Activated T-cell treated with anti-CD3 and anti-CD28 coated beads, Interleukin-2, amount 50 U/mL, for 4 hours (primary cell): ENCODE measurements at regions not wholly inside any gene's neighbourhood (a gene's known extent, or its start where the extent isn't known, plus 50 kb on each side); places are given as distances from the start of the nearest gene placed in this dataset.
"Not testable (repeated sequence)": the region's sequence is repeated elsewhere in the genome, so short reads cannot be mapped to it uniquely, and the experiment has no call there.

Experiments used
- ATAC-seq, 2 donors: fragments of 200-7000 bp; cut with Tn5 transposase; one replicate each; pipeline ENCODE4 v1.10.0; 2021
- DNase-seq: peaks from one replicate; pipeline ENCODE4 v3.0.0-alpha.2; 2020
- H3K27me3 Mint-ChIP-seq: one replicate; pipeline ENCODE4 v1.8.0; 2021; ENCODE audit warnings: low read depth, mixed read lengths
- H3K36me3 Mint-ChIP-seq: one replicate; pipeline ENCODE4 v1.8.0; 2022; ENCODE audit warnings: mixed read lengths; ENCODE audit not compliant: insufficient read depth
- H3K4me1 Mint-ChIP-seq: one replicate; pipeline ENCODE4 v1.8.0; 2021; ENCODE audit warnings: low read depth, mixed read lengths
- H3K4me3 Mint-ChIP-seq: one replicate; pipeline ENCODE4 v1.8.0; 2021; ENCODE audit warnings: mild to moderate bottlenecking, moderate library complexity, mixed read lengths
- H3K9me3 Mint-ChIP-seq: one replicate; pipeline ENCODE4 v1.8.0; 2021; ENCODE audit warnings: mixed read lengths

DNA sequence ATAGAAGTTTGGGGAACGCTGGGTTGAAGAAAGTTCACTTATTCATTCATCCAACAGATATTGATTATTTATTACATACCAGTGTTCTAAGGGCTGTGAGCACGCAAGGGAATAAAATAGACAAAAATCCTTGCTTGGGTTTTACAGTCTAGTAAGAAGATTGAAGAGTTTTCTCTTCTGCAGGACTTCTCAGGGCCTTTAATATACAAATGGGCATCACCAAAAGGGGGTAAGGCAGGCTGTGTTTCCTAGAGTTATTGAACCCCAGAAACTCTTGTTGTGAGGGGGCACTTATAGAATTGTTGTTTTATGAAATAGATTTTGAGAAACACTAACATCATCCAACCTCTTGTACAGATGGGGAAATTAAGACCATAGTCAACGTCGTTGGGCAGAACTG is 198.5 kb upstream of the ZNF618 start:
- H3K4me1 Mint-ChIP-seq: no peaks in the 10 kb centered on the region
- H3K9me3 Mint-ChIP-seq: no peaks in the 10 kb centered on the region
- no peak for ATAC-seq
- no peak overlapping the region for H3K4me3 Mint-ChIP-seq
- DNase-seq: no peak
- peaks cover 59% of the 10 kb centered on the region for H3K27me3 Mint-ChIP-seq
- H3K36me3 Mint-ChIP-seq: no peaks in the 10 kb centered on the region

DNA sequence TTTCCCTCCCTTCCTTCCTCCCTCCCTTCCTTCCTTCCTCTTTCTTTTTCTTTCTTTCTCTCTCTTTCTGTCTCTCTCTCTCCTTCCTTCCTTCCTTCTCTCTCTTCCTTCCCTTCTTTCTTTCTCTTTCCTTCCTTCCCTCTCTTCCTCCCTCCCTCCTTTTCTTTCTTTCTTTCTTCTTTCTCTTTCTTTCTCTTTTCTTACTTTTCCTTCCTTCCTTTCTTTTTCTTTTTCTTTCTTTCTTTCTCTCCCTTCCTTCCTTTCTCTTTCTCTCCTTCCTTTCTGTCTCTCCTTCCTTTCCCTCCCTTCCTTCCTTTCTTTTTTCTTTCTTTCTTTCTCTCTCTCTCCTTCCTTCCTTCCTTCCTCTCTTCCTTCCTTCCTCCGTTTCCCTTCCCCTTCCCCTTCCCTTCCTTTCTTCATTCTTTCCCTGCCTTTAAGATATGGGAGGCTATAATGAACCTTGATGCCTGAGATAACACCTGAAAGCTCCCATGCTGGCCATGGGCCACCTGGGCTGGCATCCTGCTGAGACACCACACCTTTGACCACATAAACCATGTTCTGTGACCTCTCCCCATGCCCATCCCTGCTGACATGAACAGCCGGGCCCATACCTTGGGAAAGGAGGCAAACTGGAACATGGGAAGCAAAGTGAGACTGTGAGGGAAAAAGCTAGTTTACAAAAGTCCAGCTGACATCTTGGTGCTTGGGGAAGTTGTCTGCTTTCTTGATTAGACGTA is 197.8 kb upstream of the ZNF618 start:
- Mint-ChIP-seq H3K9me3 (no peaks in the 10 kb centered on the region), H3K4me3 (no peak overlapping the region), H3K4me1 (no peaks in the 10 kb centered on the region), H3K36me3 (no peaks in the 10 kb centered on the region), H3K27me3 (peaks cover 60% of the 10 kb centered on the region)
- no peak for ATAC-seq
- DNase-seq: no peak

DNA sequence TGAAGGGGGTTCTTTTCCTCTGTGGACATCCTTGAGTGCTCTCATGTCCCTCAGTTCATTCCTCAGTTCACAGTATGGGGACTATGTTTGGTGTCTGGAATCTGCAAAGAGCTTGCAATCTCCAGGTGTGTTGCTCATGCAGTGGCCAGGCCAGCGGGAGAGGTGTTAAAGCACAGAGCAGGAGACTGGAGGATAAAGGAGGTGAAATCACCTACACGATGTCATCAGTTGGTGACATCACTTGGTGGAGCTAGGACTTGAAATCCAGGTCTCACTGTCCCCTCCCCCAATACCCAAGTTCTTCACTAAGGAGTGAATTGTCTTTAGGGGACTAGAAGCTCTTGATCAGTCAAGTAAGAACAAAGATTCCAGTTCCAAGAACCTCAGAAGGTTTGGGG is 197.3 kb upstream of the ZNF618 start:
- no peaks in the 10 kb centered on the region for H3K4me1 Mint-ChIP-seq
- DNase-seq: no peak
- ATAC-seq: no peak
- H3K27me3 Mint-ChIP-seq: peaks cover 58% of the 10 kb centered on the region
- no peak overlapping the region for H3K4me3 Mint-ChIP-seq
- no peaks in the 10 kb centered on the region for H3K36me3 Mint-ChIP-seq
- H3K9me3 Mint-ChIP-seq: no peaks in the 10 kb centered on the region

DNA sequence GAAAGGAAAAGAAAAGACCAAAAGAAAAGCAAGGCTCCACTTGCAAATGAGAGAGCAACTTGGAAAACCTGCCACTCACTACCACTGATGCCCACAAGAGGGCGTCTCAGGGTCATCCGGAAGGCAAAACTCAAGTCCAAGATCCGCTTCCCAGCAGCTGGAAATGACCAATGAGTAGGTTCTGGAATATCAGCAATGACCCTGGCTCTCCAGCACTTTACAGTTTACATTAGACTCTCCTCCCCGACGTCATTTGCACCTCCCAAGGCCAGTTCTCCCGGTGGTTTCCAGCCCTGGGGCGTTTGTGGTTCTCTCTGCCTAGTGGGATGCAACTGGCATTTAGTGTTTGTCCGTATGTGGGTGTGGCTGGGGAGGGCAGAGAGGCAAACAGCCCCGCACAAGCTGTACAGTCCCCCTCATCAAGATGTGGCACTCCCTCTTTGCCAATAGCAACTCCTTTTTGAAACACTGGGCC is 193.8 kb upstream of the ZNF618 start:
- DNase-seq (peak; percentile 11), ATAC-seq (no peak)
- H3K4me1 Mint-ChIP-seq: no peaks in the 10 kb centered on the region
- no peaks in the 10 kb centered on the region for H3K9me3 Mint-ChIP-seq
- H3K27me3 Mint-ChIP-seq: peaks cover 63% of the 10 kb centered on the region
- no peak overlapping the region for H3K4me3 Mint-ChIP-seq
- no peaks in the 10 kb centered on the region for H3K36me3 Mint-ChIP-seq

DNA sequence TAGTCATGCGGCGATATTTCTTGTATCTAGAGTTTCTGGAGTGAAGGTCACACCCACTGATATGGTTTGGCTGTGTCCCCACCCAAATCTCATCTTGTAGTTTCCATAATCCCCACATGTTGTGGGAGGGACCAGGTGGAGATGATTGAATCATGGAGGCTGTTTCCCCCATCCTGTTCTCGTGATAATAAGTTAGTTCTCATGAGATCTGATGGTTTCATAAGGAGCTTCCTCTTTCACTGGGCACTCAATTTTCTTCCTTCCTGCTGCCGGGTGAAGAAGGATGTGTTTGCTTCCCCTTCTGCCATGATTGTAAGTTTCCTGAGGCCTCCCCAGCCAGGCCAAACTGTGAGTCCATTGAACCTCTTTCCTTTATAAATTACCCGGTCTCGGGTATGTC is 190.5 kb upstream of the ZNF618 start:
- not testable (repeated sequence) for H3K4me1 Mint-ChIP-seq, DNase-seq, ATAC-seq, H3K9me3 Mint-ChIP-seq, H3K36me3 Mint-ChIP-seq, H3K4me3 Mint-ChIP-seq
- peaks cover 68% of the 10 kb centered on the region for H3K27me3 Mint-ChIP-seq

DNA sequence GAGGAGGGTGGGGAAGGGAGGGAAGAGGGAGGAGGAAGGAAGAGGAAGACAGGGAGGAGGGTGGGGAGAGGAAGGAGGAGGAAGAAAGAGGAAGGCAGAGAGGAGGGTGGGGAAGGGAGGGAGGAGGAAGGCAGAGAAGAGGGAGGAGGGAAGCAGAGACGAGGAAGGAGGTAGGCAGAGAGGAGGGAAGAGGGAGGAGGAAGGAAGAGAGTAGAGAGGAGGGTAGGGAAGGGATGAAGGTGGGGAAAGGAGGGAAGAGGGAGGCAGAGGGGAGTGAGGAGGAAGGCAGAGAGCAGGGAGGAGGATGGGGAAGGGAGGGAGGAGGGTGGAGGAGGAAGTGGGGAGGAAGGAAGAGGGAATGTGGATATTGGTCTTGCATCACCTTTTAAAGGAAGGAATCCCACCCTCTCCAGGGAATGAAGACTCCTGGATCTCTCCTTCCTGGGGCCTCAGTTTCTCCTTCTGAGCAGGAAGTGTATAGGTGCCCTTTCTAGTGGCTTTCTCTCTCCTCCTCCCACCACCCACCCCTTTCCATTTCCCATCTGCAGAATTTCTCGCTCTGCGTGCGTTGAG is 188.9 kb upstream of the ZNF618 start:
- ATAC-seq: no peak
- H3K4me1 Mint-ChIP-seq: no peaks in the 10 kb centered on the region

DNA sequence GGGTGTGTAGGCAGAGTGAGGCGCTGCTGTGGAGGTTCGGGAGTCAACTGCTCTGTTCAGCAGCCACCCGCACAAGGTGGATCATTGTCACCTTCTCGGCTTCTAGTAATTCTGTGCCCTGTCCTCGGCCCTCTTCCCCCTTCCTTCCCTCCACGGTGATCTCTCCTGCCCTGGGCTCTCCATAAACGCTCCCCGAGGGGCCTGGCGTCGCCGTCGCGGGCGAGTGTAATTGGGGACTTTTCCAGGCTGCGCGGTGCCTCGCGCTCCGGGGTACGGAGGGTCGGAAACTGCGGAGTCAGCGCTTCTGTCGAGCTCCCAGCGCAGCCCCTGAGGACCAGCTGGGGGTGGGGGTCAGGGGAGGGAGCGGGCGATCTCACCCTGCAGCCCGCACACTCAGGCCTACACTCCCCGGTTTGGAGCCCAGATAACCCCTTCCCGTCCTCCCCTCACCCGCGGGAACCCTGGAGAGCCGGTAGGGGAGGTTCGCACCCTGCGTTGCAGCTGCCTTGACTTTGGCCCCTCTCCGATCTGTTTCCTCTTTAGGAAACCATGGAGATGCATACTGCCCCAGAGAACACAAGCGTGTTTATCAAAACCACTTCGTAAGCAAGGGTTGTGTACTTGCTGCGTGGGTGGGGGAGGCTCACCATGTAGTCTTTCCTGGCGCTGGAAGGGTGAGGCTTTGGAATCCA is 188.3 kb upstream of the ZNF618 start:
- ATAC-seq: peak in 1 of 2 donors; percentile 43

More for the DNA sequence above, 188.9 kb upstream of the ZNF618 start:
- no peaks in the 10 kb centered on the region for H3K36me3 Mint-ChIP-seq
- H3K9me3 Mint-ChIP-seq: no peaks in the 10 kb centered on the region
- no peak overlapping the region for H3K4me3 Mint-ChIP-seq
- DNase-seq: no peak
- H3K27me3 Mint-ChIP-seq: peaks cover 73% of the 10 kb centered on the region

DNA sequence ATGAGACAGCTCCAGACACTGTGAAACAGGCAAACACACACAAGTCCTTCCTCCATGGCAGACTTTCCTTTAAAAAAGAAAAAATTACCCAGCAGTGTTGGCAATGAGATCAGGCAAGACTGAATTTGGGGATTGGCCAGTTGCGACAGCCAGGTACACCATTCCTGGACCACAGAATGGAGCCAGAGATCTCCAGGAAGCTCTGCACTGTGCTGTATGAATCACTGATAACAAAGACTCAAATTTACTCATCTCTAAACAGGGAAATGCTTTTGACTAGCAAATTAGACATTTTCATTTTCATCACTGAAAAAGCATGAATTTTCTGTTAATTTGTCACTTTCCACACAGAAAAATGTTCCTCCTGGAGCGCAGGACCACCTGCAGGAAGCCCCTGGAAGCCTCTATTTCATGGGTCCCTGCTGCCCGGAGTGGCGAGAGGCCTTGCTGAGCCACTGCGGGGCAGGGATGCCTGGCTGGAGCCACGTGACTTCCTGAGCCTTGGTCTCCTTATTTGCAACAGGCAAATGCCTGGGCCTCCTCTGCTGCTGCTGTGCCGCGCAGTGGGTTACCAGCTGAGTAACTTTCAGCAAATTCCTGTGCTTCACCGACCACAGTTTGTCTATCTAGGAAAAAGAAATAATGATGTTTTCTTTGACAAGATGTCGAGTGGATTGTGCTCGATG is 185.9 kb upstream of the ZNF618 start:
- DNase-seq: no peak
- no peak for ATAC-seq
- Mint-ChIP-seq H3K4me1 (peaks cover 4% of the 10 kb centered on the region), H3K36me3 (no peaks in the 10 kb centered on the region), H3K9me3 (no peaks in the 10 kb centered on the region), H3K4me3 (no peak overlapping the region), H3K27me3 (peaks cover 72% of the 10 kb centered on the region)

More for the DNA sequence above, 188.3 kb upstream of the ZNF618 start:
- H3K4me1 Mint-ChIP-seq: no peaks in the 10 kb centered on the region
- H3K9me3 Mint-ChIP-seq: no peaks in the 10 kb centered on the region
- H3K4me3 Mint-ChIP-seq: no peak overlapping the region
- H3K36me3 Mint-ChIP-seq: no peaks in the 10 kb centered on the region
- H3K27me3 Mint-ChIP-seq: peaks cover 72% of the 10 kb centered on the region
- DNase-seq: no peak

DNA sequence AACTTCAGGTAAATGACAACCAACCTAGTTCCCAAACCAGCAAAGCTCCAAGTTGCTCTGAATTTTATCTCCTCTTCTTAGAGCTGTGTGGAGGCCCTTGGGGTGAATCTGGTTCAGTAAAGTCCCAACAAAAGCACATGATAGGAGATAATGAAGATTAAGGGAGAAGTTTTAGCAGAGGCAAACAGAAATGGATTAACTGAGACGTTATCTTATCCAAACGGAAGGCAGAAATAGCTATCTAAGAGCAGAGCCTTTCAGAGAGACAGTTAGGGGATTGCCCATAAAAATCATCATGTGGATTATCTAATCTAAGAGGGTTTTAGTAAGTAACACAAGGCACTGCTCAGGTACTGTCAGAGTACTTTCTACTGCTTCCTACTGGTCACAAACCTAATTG is 183.9 kb upstream of the ZNF618 start:
- H3K4me1 Mint-ChIP-seq: peaks cover 17% of the 10 kb centered on the region
- no peak for DNase-seq
- peaks cover 4% of the 10 kb centered on the region for H3K9me3 Mint-ChIP-seq
- peaks cover 57% of the 10 kb centered on the region for H3K27me3 Mint-ChIP-seq
- no peaks in the 10 kb centered on the region for H3K36me3 Mint-ChIP-seq
- ATAC-seq: no peak
- H3K4me3 Mint-ChIP-seq: no peak overlapping the region

DNA sequence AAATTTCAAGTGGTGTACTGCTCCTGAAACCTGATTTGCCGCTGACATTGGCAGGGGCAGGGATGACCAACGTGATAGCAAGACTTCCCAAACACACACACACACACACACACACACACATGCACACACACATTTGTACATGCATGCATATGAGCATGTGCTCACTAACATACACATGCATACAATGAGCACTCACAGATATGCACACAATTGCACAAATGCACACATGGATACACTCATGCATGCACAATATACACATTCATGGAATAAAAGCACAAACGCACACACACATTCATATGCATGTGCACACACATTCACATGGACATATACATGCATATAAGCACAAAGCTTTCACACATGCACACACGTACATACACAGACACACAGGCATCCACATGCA is 181.2 kb upstream of the ZNF618 start:
- ATAC-seq: no peak
- Mint-ChIP-seq H3K4me3 (no peak overlapping the region), H3K4me1 (peaks cover 17% of the 10 kb centered on the region), H3K36me3 (no peaks in the 10 kb centered on the region), H3K27me3 (peaks cover 40% of the 10 kb centered on the region), H3K9me3 (peaks cover 4% of the 10 kb centered on the region)
- no peak for DNase-seq

DNA sequence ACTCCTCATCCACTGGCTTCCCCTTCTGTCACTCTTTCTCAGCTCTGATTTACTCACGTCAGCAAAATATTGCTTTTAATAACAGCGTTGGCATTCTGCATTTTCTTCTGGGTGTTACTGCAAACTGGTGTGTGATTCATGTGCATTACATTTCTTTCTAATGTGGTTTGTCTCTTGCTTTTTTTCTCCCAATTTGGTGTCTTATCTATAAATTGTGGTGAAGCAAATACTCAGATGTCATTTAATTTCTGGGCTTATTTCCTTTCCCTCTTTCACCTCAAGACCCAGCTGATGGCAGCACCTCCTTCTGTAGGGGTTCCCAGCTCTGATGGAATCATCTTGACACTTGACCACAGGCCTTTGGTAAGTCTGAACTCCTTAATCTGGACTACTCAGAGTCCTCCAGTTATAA is 180.7 kb upstream of the ZNF618 start:
- peaks cover 39% of the 10 kb centered on the region for H3K27me3 Mint-ChIP-seq
- H3K4me3 Mint-ChIP-seq: no peak overlapping the region
- DNase-seq (no peak), ATAC-seq (peak in 1 of 2 donors; percentile 25)
- H3K36me3 Mint-ChIP-seq: no peaks in the 10 kb centered on the region
- H3K9me3 Mint-ChIP-seq: peaks cover 4% of the 10 kb centered on the region
- peaks cover 17% of the 10 kb centered on the region for H3K4me1 Mint-ChIP-seq

DNA sequence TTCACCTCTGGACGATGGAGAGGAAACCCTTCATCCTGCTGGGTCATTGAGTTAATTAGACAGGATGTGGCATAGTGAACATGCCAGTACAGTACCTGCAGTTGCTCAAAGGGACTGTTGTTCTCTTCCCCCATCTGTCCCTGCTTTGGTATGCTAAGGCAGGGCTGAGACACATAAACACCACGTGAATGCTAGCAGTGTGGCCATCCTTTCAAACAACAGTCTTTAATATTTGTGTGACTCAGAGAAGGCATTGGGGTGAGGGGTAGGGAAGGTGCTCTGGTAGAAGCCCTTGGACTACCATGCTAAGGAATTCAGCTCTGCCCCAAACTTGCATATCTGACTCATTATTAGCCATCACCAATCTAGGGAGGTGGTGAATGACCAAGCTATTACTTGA is 180.2 kb upstream of the ZNF618 start:
- H3K4me1 Mint-ChIP-seq: peaks cover 17% of the 10 kb centered on the region
- peaks cover 4% of the 10 kb centered on the region for H3K9me3 Mint-ChIP-seq
- no peak overlapping the region for H3K4me3 Mint-ChIP-seq
- DNase-seq (no peak), ATAC-seq (peak in 1 of 2 donors; percentile 28)
- H3K36me3 Mint-ChIP-seq: no peaks in the 10 kb centered on the region
- H3K27me3 Mint-ChIP-seq: peaks cover 36% of the 10 kb centered on the region

DNA sequence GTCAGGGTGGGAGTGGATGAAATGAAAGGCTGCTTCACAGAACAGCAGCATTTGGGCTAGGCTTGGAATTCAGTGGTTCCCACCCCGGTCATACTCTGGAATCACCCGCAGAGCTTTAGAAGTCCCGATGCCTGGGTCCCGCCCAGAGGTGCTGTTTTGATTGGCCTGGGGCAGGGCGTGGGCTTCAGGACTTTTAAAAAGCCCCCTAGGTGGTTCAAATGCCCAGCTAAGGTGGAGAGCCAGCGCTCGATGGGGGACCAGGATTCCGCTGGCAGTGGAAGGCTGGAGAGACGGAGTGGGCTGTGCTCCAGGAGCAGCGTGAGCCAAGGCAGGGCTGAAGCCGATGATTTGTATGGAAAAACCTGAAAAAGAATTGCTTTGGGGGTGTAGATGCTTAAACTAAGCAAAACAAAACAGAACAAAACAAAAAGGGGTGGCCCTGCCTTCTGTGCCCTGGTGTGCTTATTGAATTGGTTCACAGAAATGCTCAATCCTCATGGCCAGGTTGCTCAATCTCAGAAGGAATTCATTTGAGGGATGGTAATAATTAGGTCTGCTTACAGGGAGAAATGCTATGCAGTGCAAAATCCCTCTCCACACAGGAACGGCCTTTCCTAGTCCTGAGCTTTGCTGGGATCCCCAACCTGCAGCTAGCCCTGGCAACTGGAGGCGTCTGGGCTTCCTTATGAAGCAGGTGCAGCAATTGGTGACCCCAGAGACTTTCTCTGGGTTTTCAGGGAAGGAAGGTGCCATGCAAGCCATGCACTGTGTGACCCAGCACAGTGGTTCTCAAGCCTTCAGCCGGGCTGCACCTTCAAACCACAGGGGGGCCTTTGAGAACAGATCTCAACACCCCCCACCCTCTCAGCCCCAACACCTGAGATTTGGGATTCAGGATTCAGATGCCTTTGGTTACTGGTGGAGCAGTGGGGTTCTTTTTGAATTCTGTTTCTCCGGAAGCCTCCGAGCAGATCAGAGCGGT is 174.0 kb upstream of the ZNF618 start:
- Mint-ChIP-seq H3K27me3 (peaks cover 10% of the 10 kb centered on the region), H3K9me3 (peaks cover 2% of the 10 kb centered on the region), H3K36me3 (no peaks in the 10 kb centered on the region), H3K4me3 (no peak overlapping the region), H3K4me1 (peaks cover 3% of the 10 kb centered on the region)
- ATAC-seq (no peak), DNase-seq (no peak)
